HEK293T (cell line): ENCODE measurements at regions not wholly inside any gene's neighbourhood (a gene's known extent, or its start where the extent isn't known, plus 50 kb on each side); places are given as distances from the start of the nearest gene placed in this dataset.

ENCODE experiments used
- CTCF ChIA-PET: fragments of 350-600 bp; formaldehyde crosslinking; extraction: SDS; loops from one replicate; lab custom pipeline; 2021; ENCODE audit warnings: antibody characterized with exemption, inconsistent platforms; lab: Yijun Ruan, JAX
- POLR2A ChIA-PET: fragments of 350-600 bp; formaldehyde crosslinking; extraction: SDS; loops from one replicate; lab custom pipeline; 2020; ENCODE audit warnings: antibody characterized with exemption, inconsistent platforms; lab: Yijun Ruan, JAX
- DNase-seq: peaks from one replicate; pipeline ENCODE4 v3.0.0; 2012; ENCODE audit warnings: mixed read lengths; ENCODE audit errors: extremely low spot score
- ARNT ChIP-seq: fragments of 450-650 bp; IDR thresholded peaks from 2 replicates; pipeline ENCODE4 v1.6.1; 2017; ENCODE audit warnings: mild to moderate bottlenecking
- BHLHE40 ChIP-seq: fragments of 450-650 bp; IDR thresholded peaks from 2 replicates; pipeline ENCODE4 v1.6.1; 2016; ENCODE audit warnings: mild to moderate bottlenecking, moderate library complexity, borderline replicate concordance
- CTBP1 ChIP-seq: fragments of 450-650 bp; IDR thresholded peaks from 2 replicates; pipeline ENCODE4 v1.6.1; 2016; ENCODE audit warnings: borderline replicate concordance
- ELF4 ChIP-seq: fragments of 450-650 bp; IDR thresholded peaks from 2 replicates; pipeline ENCODE4 v1.6.1; 2017; ENCODE audit warnings: antibody characterized with exemption
- FOXA1 ChIP-seq: fragments of 450-650 bp; IDR thresholded peaks from 2 replicates; pipeline ENCODE4 v1.6.1; 2016; ENCODE audit warnings: mild to moderate bottlenecking
- FOXK2 ChIP-seq: fragments of 450-650 bp; IDR thresholded peaks from 2 replicates; pipeline ENCODE4 v1.6.1; 2016; ENCODE audit warnings: mild to moderate bottlenecking
- FOXM1 ChIP-seq: fragments of 450-650 bp; IDR thresholded peaks from 2 replicates; pipeline ENCODE4 v1.6.1; 2017; ENCODE audit warnings: mild to moderate bottlenecking, borderline replicate concordance
- HDGF ChIP-seq: fragments of 450-650 bp; IDR thresholded peaks from 2 replicates; pipeline ENCODE4 v1.6.1; 2017; ENCODE audit warnings: antibody characterized with exemption, borderline replicate concordance
- L3MBTL2 ChIP-seq: fragments of 450-650 bp; conservative IDR thresholded peaks from 2 replicates; pipeline ENCODE4 v1.6.1; 2016; ENCODE audit warnings: mild to moderate bottlenecking
- LEF1 ChIP-seq: fragments of 450-650 bp; IDR thresholded peaks from 2 replicates; pipeline ENCODE4 v1.6.1; 2017; ENCODE audit warnings: mild to moderate bottlenecking, borderline replicate concordance
- NFRKB ChIP-seq: fragments of 450-650 bp; IDR thresholded peaks from 2 replicates; pipeline ENCODE4 v1.6.1; 2016; ENCODE audit warnings: mild to moderate bottlenecking, moderate library complexity
- PKNOX1 ChIP-seq: fragments of 450-650 bp; IDR thresholded peaks from 2 replicates; pipeline ENCODE4 v1.6.1; 2016
- SP1 ChIP-seq: fragments of 450-650 bp; IDR thresholded peaks from 2 replicates; pipeline ENCODE4 v1.6.1; 2017
- SUZ12 ChIP-seq: fragments of 450-650 bp; IDR thresholded peaks from 2 replicates; pipeline ENCODE4 v1.6.1; 2016; ENCODE audit warnings: mild to moderate bottlenecking
- TARDBP ChIP-seq: fragments of 450-650 bp; IDR thresholded peaks from 2 replicates; pipeline ENCODE4 v1.6.1; 2016
- ZNF384 ChIP-seq: fragments of 450-650 bp; IDR thresholded peaks from 2 replicates; pipeline ENCODE4 v1.6.1; 2016

GRCh38 chr16:7976125-7976524 lies 614.2 kb downstream of the TMEM114 start:
- CTCF ChIA-PET = no interaction called here
- TF ChIP-seq FOXA1 = no peak
- no peak for TF ChIP-seq CTBP1
- no peak for TF ChIP-seq NFRKB
- TF ChIP-seq PKNOX1 = no peak
- TF ChIP-seq BHLHE40 = no peak
- TF ChIP-seq TARDBP = no peak
- POLR2A ChIA-PET = no interaction called here
- DNase-seq = no peak

GRCh38 chr16:7967996-7968509 lies 622.3 kb downstream of the TMEM114 start:
- CTCF ChIA-PET = no interaction called here
- DNase-seq = no peak
- POLR2A ChIA-PET = no interaction called here
- TF ChIP-seq PKNOX1 (no peak), LEF1 (no peak), TARDBP (no peak), CTBP1 (no peak), SUZ12 (no peak), ZNF384 (no peak), ARNT (no peak), HDGF (no peak), ELF4 (no peak), L3MBTL2 (no peak), NFRKB (no peak), FOXA1 (no peak), FOXK2 (no peak), SP1 (no peak), FOXM1 (no peak), BHLHE40 (no peak)

GRCh38 chr16:7964744-7965143 lies 625.6 kb downstream of the TMEM114 start:
- no peak for TF ChIP-seq BHLHE40
- no peak for TF ChIP-seq FOXK2
- TF ChIP-seq TARDBP = no peak
- TF ChIP-seq PKNOX1 = no peak
- no peak for TF ChIP-seq FOXA1
- TF ChIP-seq ELF4 = no peak
- no peak for TF ChIP-seq SUZ12
- TF ChIP-seq SP1 = no peak
- no peak for TF ChIP-seq CTBP1
- TF ChIP-seq FOXM1 = no peak
- no peak for TF ChIP-seq NFRKB
- no peak for TF ChIP-seq ARNT
- no peak for TF ChIP-seq L3MBTL2
- no peak for TF ChIP-seq ZNF384
- TF ChIP-seq LEF1 = no peak
- no peak for TF ChIP-seq HDGF
- ChIA-PET CTCF (no interaction called here), POLR2A (no interaction called here)
- no peak for DNase-seq

GRCh38 chr16:7964167-7964566 lies 626.1 kb downstream of the TMEM114 start:
- ChIA-PET CTCF (no interaction called here), POLR2A (no interaction called here)
- no peak for DNase-seq
- TF ChIP-seq ZNF384 = no peak
- TF ChIP-seq L3MBTL2 = no peak
- no peak for TF ChIP-seq ARNT
- TF ChIP-seq SUZ12 = no peak
- no peak for TF ChIP-seq PKNOX1
- no peak for TF ChIP-seq SP1
- TF ChIP-seq NFRKB = no peak
- TF ChIP-seq BHLHE40 = no peak
- no peak for TF ChIP-seq HDGF
- TF ChIP-seq TARDBP = no peak
- TF ChIP-seq ELF4 = no peak
- no peak for TF ChIP-seq FOXM1
- TF ChIP-seq FOXA1 = no peak
- no peak for TF ChIP-seq LEF1
- TF ChIP-seq FOXK2 = no peak
- no peak for TF ChIP-seq CTBP1

- TF ChIP-seq BHLHE40 (no peak), ARNT (no peak), ZNF384 (no peak), HDGF (no peak), FOXM1 (no peak), L3MBTL2 (no peak), CTBP1 (no peak), TARDBP (no peak), PKNOX1 (no peak), SP1 (no peak), FOXK2 (no peak), LEF1 (no peak), ELF4 (no peak), SUZ12 (no peak)
- POLR2A ChIA-PET = no interaction called here
- no peak for DNase-seq
- CTCF ChIA-PET = no interaction called here
Measured at GRCh38 chr16:7962091-7962879, 628.0 kb downstream of the TMEM114 start.
